ENCODE measurements at regions not wholly inside any gene's neighbourhood (a gene's known extent, or its start where the extent isn't known, plus 50 kb on each side); places are given as distances from the start of the nearest gene placed in this dataset.

GRCh38 chr5:71794061-71794695 is 75.1 kb downstream of the CARTPT start:
- no peak overlapping the region for H3K4me2 ChIP-seq (ENCODE audit: low read depth, low read length)
- H3K9me1 ChIP-seq (ENCODE audit: insufficient read depth, low read length): no peaks in the 10 kb centered on the region
- H3K18ac ChIP-seq (ENCODE audit: low read depth, low read length): no peak overlapping the region
- no peak overlapping the region for H3K9ac ChIP-seq (ENCODE audit: low read depth, low read length)
- H2BK5ac ChIP-seq (ENCODE audit: low read depth, low read length, poor library complexity, severe bottlenecking): no peak overlapping the region
- no peak overlapping the region for H3K4me3 ChIP-seq (ENCODE audit: insufficient read depth, low read depth, low read length)
- in situ Hi-C loops (cut with MboI; ENCODE audit: low sequenced_read_pairs) (no loop called here), intact Hi-C loops (cut with micrococcal nuclease) (no loop called here), dilution Hi-C loops (cut with HindIII; ENCODE audit: low sequenced_read_pairs, unreplicated experiment) (no loop called here)
- DNase-seq: no peak
- no peak overlapping the region for H2BK20ac ChIP-seq (ENCODE audit: low read depth, low read length)
- H3K27me3 ChIP-seq (ENCODE audit: control insufficient read depth, insufficient read depth, low read length): peaks cover 6% of the 10 kb centered on the region
- H2BK15ac ChIP-seq (ENCODE audit: low read depth, low read length): no peak overlapping the region
- POLR2A ChIA-PET (ENCODE audit: unreplicated experiment): no interaction called here
- no peaks in the 10 kb centered on the region for H3K79me1 ChIP-seq (ENCODE audit: low read depth in 1 of 2, low read length in 2 of 2)
- ATAC-seq (ENCODE audit: low read depth): no peak
- H3K9me3 ChIP-seq (ENCODE audit: control insufficient read depth, insufficient read depth, low read length): peaks cover 2% of the 10 kb centered on the region; the same call in 1 of the 2 replicates
- no peak overlapping the region for H3K14ac ChIP-seq (replicated peaks; ENCODE audit: low read depth, low read length)
- TF ChIP-seq MAFK (IDR thresholded peaks at IDR 0.05; ENCODE audit: low read depth, low read length) (no peak), CHD1 (IDR thresholded peaks at IDR 0.05; ENCODE audit: low read depth, low read length) (no peak), ELK1 (IDR thresholded peaks at IDR 0.05; ENCODE audit: borderline replicate concordance, low read depth, low read length) (no peak), CEBPB (IDR thresholded peaks at IDR 0.05; ENCODE audit: low read depth, low read length) (no peak), RAD21 (IDR thresholded peaks at IDR 0.05; ENCODE audit: low read length) (no peak), BHLHE40 (IDR thresholded peaks at IDR 0.05; ENCODE audit: low read depth, low read length) (no peak), POLR2A (IDR thresholded peaks at IDR 0.05; ENCODE audit: low read depth, low read length) (no peak), MAZ (IDR thresholded peaks at IDR 0.05; ENCODE audit: borderline replicate concordance, low read depth, low read length) (no peak), FOS (IDR thresholded peaks at IDR 0.05; ENCODE audit: low read depth, low read length) (no peak), RFX5 (IDR thresholded peaks at IDR 0.05; ENCODE audit: low read depth, low read length) (no peak), USF2 (IDR thresholded peaks at IDR 0.05; ENCODE audit: low read depth, low read length) (no peak), RCOR1 (IDR thresholded peaks at IDR 0.05; ENCODE audit: insufficient replicate concordance, low read length) (no peak), SMC3 (IDR thresholded peaks at IDR 0.05; ENCODE audit: low read depth, low read length) (no peak), MXI1 (IDR thresholded peaks at IDR 0.05; ENCODE audit: borderline replicate concordance, low read depth, low read length) (no peak), NFE2L2 (IDR thresholded peaks at IDR 0.05; ENCODE audit: low read depth, low read length) (no peak), CTCF (conservative IDR thresholded peaks at IDR 0.05; ENCODE audit: low read depth, low read length) (no peak)
- no peak overlapping the region for H3K56ac ChIP-seq (ENCODE audit: extremely low read depth, insufficient read depth, low read length)
- no peaks in the 10 kb centered on the region for H4K20me1 ChIP-seq (ENCODE audit: insufficient read depth, low read length)
- no peaks in the 10 kb centered on the region for H3K4me1 ChIP-seq (ENCODE audit: control insufficient read depth, insufficient read depth, low read length)
- whole genome bisulfite sequencing, 2 experiments (ENCODE audit: extremely low coverage in 2 of 2, insufficient read length in 1 of 2): 100% methylated on average over 5 of the region's 37 CpGs; no CpG with 5 or more reads in 1 of the 2 experiments
- no peak overlapping the region for H3K4ac ChIP-seq (ENCODE audit: low read depth, low read length)
- H4K5ac ChIP-seq (ENCODE audit: low read depth, low read length): no peak overlapping the region
- CTCF ChIA-PET: no interaction called here
- no peak overlapping the region for H2AFZ ChIP-seq (replicated peaks; ENCODE audit: low read length, poor library complexity)
- H2BK120ac ChIP-seq (ENCODE audit: low read depth, low read length): no peak overlapping the region
- no peak overlapping the region for H3K27ac ChIP-seq (ENCODE audit: insufficient read depth, low read length)
- H2AK9ac ChIP-seq (replicated peaks; ENCODE audit: low read depth, low read length, poor library complexity): no peak overlapping the region
- no peak overlapping the region for H2AK5ac ChIP-seq (ENCODE audit: low read depth, low read length)
- no TSS peak for BruUV-seq (replicated peaks)
- H4K8ac ChIP-seq (ENCODE audit: low read depth in 2 of 2, low read length in 2 of 2): no peak overlapping the region
- H3K23ac ChIP-seq (ENCODE audit: low read depth, low read length): no peak overlapping the region
- H4K91ac ChIP-seq (ENCODE audit: insufficient read depth, low read depth, low read length): no peak overlapping the region
- H3K36me3 ChIP-seq (ENCODE audit: control insufficient read depth, insufficient read depth, low read length): no peaks in the 10 kb centered on the region

Measured in IMR-90 (cell line).